GM12878 (cell line): ENCODE measurements at regions not wholly inside any gene's neighbourhood (a gene's known extent, or its start where the extent isn't known, plus 50 kb on each side); places are given as distances from the start of the nearest gene placed in this dataset.

Source experiments
- ATAC-seq: fragments of 200-7000 bp; cut with Tn5 transposase; 3 replicates; pipeline ENCODE4 v1.9.1; 2020; ENCODE audit warnings: mild to moderate bottlenecking, moderate library complexity
- BruUV-seq: library from RNA; stranded (reverse); fragments of 400-500 nt; replicated peaks from 2 replicates; lab custom pipeline; 2021; lab: Mats Ljungman, UMichigan
- CTCF ChIA-PET: fragments of 300-600 bp; sonication (Branson Sonifier 250); formaldehyde crosslinking; extraction: SDS; loops from one replicate; lab custom pipeline; 2021; ENCODE audit warnings: inconsistent platforms; lab: Yijun Ruan, JAX
- POLR2A ChIA-PET: fragments of 350-600 bp; formaldehyde crosslinking; extraction: SDS; loops from one replicate; lab custom pipeline; 2021; ENCODE audit warnings: inconsistent platforms; lab: Charles Lee
- RAD21 ChIA-PET: fragments of 300-600 bp; sonication (Branson Sonifier 250); formaldehyde crosslinking; loops from one replicate; lab custom pipeline; 2023; ENCODE audit warnings: antibody characterized with exemption; ENCODE audit not compliant: unreplicated experiment; lab: Charles Lee
- SMC1A ChIA-PET: fragments of 300-600 bp; sonication (Branson Sonifier 250); formaldehyde crosslinking; loops from one replicate; lab custom pipeline; 2023; ENCODE audit not compliant: unreplicated experiment, uncharacterized antibody; lab: Charles Lee
- DNase-seq: peaks from one replicate; pipeline ENCODE4 v3.0.0-alpha.2; 2011; ENCODE audit warnings: low read depth, low spot score
- FAIRE-seq: peaks from 3 replicates; lab custom pipeline; 2011; peaks lifted over from hg19 to GRCh38; lab: Jason Lieb, UNC
- H2AFZ ChIP-seq: 2 replicates; pipeline ENCODE4 v1.6.0; 2011; ENCODE audit warnings: low read depth, low read length, control low read depth; ENCODE audit not compliant: control insufficient read depth
- H3K27ac ChIP-seq: 2 replicates; pipeline ENCODE4 v1.5.1; 2011; ENCODE audit warnings: control low read depth; ENCODE audit not compliant: control insufficient read depth, insufficient read depth
- H3K27me3 ChIP-seq, 2 experiments: replicated peaks in 1 of 2; 2 replicates each; pipeline versions ENCODE4 v1.6.0 to v1.6.1; 2011; ENCODE audit warnings: low read length in 1 of 2; ENCODE audit not compliant: control insufficient read depth in 2 of 2, insufficient read depth in 2 of 2
- H3K36me3 ChIP-seq, 2 experiments: 2 replicates each; pipeline ENCODE4 v1.5.1; 2011; ENCODE audit warnings: low read length in 1 of 2; ENCODE audit not compliant: control insufficient read depth in 2 of 2, insufficient read depth in 2 of 2
- H3K4me1 ChIP-seq: 2 replicates; pipeline ENCODE4 v1.6.1; 2011; ENCODE audit warnings: mild to moderate bottlenecking, low read length, moderate library complexity, mixed read lengths; ENCODE audit not compliant: control insufficient read depth, insufficient read depth
- H3K4me2 ChIP-seq: 2 replicates; pipeline ENCODE4 v1.6.0; 2011; ENCODE audit warnings: control low read depth; ENCODE audit not compliant: control insufficient read depth, insufficient read depth
- H3K4me3 ChIP-seq: fragments of 200-600 bp; sonication (generic); 2 replicates; pipeline ENCODE4 v1.5.1; 2016
- H3K79me2 ChIP-seq: 2 replicates; pipeline ENCODE4 v1.6.0; 2011; ENCODE audit warnings: low read length; ENCODE audit not compliant: control insufficient read depth, insufficient read depth
- H3K9ac ChIP-seq: 2 replicates; pipeline ENCODE4 v1.8.0; 2011; ENCODE audit warnings: low read length, control low read depth, mixed read lengths; ENCODE audit not compliant: control insufficient read depth, insufficient read depth
- H3K9me3 ChIP-seq: replicated peaks from 3 replicates; pipeline ENCODE4 v1.5.1; 2011; ENCODE audit warnings: mild to moderate bottlenecking, low read length; ENCODE audit not compliant: control insufficient read depth, insufficient read depth
- H4K20me1 ChIP-seq: 2 replicates; pipeline ENCODE4 v1.6.0; 2011; ENCODE audit not compliant: control insufficient read depth, insufficient read depth
- DPF2 ChIP-seq: fragments of 450-650 bp; IDR thresholded peaks from 2 replicates; pipeline ENCODE4 v1.6.1; 2017; ENCODE audit warnings: mild to moderate bottlenecking
- FOS ChIP-seq: IDR thresholded peaks from 3 replicates; pipeline ENCODE4 v1.6.1; 2011; ENCODE audit warnings: borderline replicate concordance; ENCODE audit not compliant: insufficient read length; ENCODE audit errors: extremely low read depth
- FOXK2 ChIP-seq: fragments of 450-650 bp; IDR thresholded peaks from 2 replicates; pipeline ENCODE4 v1.6.1; 2017; ENCODE audit warnings: mild to moderate bottlenecking, moderate library complexity
- HCFC1 ChIP-seq: fragments of 150-350 bp; IDR thresholded peaks from 2 replicates; pipeline ENCODE4 v1.6.1; 2014; ENCODE audit warnings: low read length
- JUNB ChIP-seq: IDR thresholded peaks from 2 replicates; pipeline ENCODE4 v1.6.1; 2016; ENCODE audit warnings: antibody characterized with exemption, mild to moderate bottlenecking
- MTA2 ChIP-seq: fragments of 450-650 bp; IDR thresholded peaks from 2 replicates; pipeline ENCODE4 v1.6.1; 2016; ENCODE audit warnings: low read depth, mild to moderate bottlenecking, moderate library complexity
- NFXL1 ChIP-seq: fragments of 450-650 bp; IDR thresholded peaks from 2 replicates; pipeline ENCODE4 v1.6.1; 2017; ENCODE audit warnings: antibody characterized with exemption, mild to moderate bottlenecking, borderline replicate concordance
- RCOR1 ChIP-seq: conservative IDR thresholded peaks from 2 replicates; pipeline ENCODE4 v1.6.1; 2012; ENCODE audit warnings: low read depth, low read length, improper control_type of control experiment
- STAT1 ChIP-seq: fragments of 450-650 bp; conservative IDR thresholded peaks from 2 replicates; pipeline ENCODE4 v1.6.1; 2014; ENCODE audit warnings: antibody characterized with exemption, mild to moderate bottlenecking
- TAF1 ChIP-seq: IDR thresholded peaks from 2 replicates; pipeline ENCODE4 v1.6.1; 2011; ENCODE audit warnings: mild to moderate bottlenecking, low read depth, low read length, borderline replicate concordance
- TCF3 ChIP-seq: IDR thresholded peaks from 2 replicates; pipeline ENCODE4 v1.6.1; 2012; ENCODE audit warnings: low read depth, mild to moderate bottlenecking, low read length, borderline replicate concordance; ENCODE audit not compliant: insufficient read depth
- ZSCAN29 ChIP-seq: fragments of 450-650 bp; IDR thresholded peaks from 2 replicates; pipeline ENCODE4 v1.6.1; 2017; ENCODE audit warnings: mild to moderate bottlenecking, moderate library complexity
- WGBS: methylation state at CpG from one replicate; pipeline ENCODE4 v1.1.6; 2016; ENCODE audit warnings: low lambda C conversion rate; ENCODE audit not compliant: insufficient replicate concordance, insufficient coverage; ENCODE audit errors: missing lambda C conversion rate; 5-methylcytosine and 5-hydroxymethylcytosine counted together
- in situ Hi-C: fragments of 300-500 bp; cut with MboI; formaldehyde crosslinking; loops from 9 replicates; pipeline ENCODE4 v1.14.3; 2018; ENCODE audit warnings: mixed read lengths
- intact Hi-C: fragments of 100-400 bp; cut with micrococcal nuclease; formaldehyde crosslinking; loops from one replicate; pipeline ENCODE4 v1.14.2; 2022; ENCODE audit not compliant: unreplicated experiment
- TF ChIP-seq, protein P1 (sequence below): IDR thresholded peaks from 2 replicates; pipeline ENCODE4 v1.6.1; 2012; ENCODE audit warnings: low read depth, low read length, improper control_type of control experiment
- TF ChIP-seq, protein P2 (sequence below): fragments of 450-650 bp; IDR thresholded peaks from 2 replicates; pipeline ENCODE4 v1.6.1; 2018; ENCODE audit warnings: mild to moderate bottlenecking, low read depth, moderate library complexity; ENCODE audit not compliant: partially characterized antibody

DNA sequence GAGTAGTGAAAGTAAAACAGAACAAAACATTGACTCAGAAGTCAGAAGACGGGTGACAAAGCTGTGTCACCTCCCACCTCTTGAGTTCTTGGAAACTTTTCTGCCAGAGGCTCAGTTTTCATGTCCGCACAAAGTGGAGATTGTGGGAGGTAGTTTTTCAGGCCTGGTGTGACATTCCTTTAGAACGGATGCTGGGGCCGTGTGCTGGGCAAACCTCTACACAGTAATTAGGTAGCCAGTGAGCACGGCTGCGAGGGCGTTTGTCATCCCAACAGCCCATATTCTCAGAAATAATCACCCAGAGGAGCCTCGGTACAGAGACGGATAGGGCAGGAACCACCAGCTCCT lies 1054.4 kb downstream of the TBC1D22A start:
- Histone ChIP-seq H3K4me3 (no peak overlapping the region), H3K9ac (no peak overlapping the region), H2AFZ (no peak overlapping the region), H3K4me1 (no peaks in the 10 kb centered on the region), H4K20me1 (no peaks in the 10 kb centered on the region), H3K27me3 (no peaks in the 10 kb centered on the region), H3K9me3 (no peaks in the 10 kb centered on the region; the same call in 2 of the 3 replicates), H3K36me3 (no peaks in the 10 kb centered on the region), H3K4me2 (no peak overlapping the region), H3K27ac (no peak overlapping the region), H3K79me2 (no peaks in the 10 kb centered on the region)
- no TSS peak for BruUV-seq
- 49% methylated on average over 9 of the region's 9 CpGs for WGBS
- ChIA-PET POLR2A (no interaction called here), SMC1A (no interaction called here), RAD21 (no interaction called here), CTCF (no interaction called here)
- no peak for ATAC-seq
- intact Hi-C loops: no loop called here
- TF ChIP-seq MTA2 (no peak), DPF2 (no peak), NFXL1 (no peak), FOS (no peak), JUNB (no peak), ZSCAN29 (no peak), STAT1 (no peak), TCF3 (no peak), RCOR1 (no peak), HCFC1 (no peak), TAF1 (no peak), FOXK2 (no peak)
- TF ChIP-seq, protein P1, sequence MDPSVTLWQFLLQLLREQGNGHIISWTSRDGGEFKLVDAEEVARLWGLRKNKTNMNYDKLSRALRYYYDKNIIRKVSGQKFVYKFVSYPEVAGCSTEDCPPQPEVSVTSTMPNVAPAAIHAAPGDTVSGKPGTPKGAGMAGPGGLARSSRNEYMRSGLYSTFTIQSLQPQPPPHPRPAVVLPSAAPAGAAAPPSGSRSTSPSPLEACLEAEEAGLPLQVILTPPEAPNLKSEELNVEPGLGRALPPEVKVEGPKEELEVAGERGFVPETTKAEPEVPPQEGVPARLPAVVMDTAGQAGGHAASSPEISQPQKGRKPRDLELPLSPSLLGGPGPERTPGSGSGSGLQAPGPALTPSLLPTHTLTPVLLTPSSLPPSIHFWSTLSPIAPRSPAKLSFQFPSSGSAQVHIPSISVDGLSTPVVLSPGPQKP: no peak
- TF ChIP-seq, protein P2, sequence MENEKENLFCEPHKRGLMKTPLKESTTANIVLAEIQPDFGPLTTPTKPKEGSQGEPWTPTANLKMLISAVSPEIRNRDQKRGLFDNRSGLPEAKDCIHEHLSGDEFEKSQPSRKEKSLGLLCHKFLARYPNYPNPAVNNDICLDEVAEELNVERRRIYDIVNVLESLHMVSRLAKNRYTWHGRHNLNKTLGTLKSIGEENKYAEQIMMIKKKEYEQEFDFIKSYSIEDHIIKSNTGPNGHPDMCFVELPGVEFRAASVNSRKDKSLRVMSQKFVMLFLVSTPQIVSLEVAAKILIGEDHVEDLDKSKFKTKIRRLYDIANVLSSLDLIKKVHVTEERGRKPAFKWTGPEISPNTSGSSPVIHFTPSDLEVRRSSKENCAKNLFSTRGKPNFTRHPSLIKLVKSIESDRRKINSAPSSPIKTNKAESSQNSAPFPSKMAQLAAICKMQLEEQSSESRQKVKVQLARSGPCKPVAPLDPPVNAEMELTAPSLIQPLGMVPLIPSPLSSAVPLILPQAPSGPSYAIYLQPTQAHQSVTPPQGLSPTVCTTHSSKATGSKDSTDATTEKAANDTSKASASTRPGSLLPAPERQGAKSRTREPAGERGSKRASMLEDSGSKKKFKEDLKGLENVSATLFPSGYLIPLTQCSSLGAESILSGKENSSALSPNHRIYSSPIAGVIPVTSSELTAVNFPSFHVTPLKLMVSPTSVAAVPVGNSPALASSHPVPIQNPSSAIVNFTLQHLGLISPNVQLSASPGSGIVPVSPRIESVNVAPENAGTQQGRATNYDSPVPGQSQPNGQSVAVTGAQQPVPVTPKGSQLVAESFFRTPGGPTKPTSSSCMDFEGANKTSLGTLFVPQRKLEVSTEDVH: no peak
- in situ Hi-C loops: no loop called here
- no peak for FAIRE-seq
- DNase-seq: no peak
